Spinal cord (tissue), 10 donors: ENCODE measurements at regions not wholly inside any gene's neighbourhood (a gene's known extent, or its start where the extent isn't known, plus 50 kb on each side); places are given as distances from the start of the nearest gene placed in this dataset. TPM values are rescaled to one million over a fixed set of nuclear protein-coding genes. Genes with fewer than 3 reads are reported as not detected.

Experiments
- DNase-seq, 6 donors: peaks; one replicate each; pipeline versions ENCODE4 v3.0.0 to v3.0.0-alpha.2; 2013 to 2015; ENCODE audit warnings: low spot score in 6 of 6, low read depth in 4 of 6
- H3K27ac ChIP-seq: one replicate; pipeline ENCODE4 v1.5.1; 2013; ENCODE audit warnings: low read depth, low read length, control low read depth
- H3K27me3 ChIP-seq: one replicate; pipeline ENCODE4 v1.6.1; 2013; ENCODE audit warnings: low read length; ENCODE audit not compliant: control insufficient read depth, insufficient read depth
- H3K36me3 ChIP-seq: one replicate; pipeline ENCODE4 v1.6.1; 2013; ENCODE audit warnings: low read length; ENCODE audit not compliant: control insufficient read depth, insufficient read depth
- H3K4me1 ChIP-seq: one replicate; pipeline ENCODE4 v1.6.1; 2013; ENCODE audit warnings: low read length; ENCODE audit not compliant: control insufficient read depth, insufficient read depth
- H3K4me3 ChIP-seq: one replicate; pipeline ENCODE4 v1.5.1; 2013; ENCODE audit warnings: low read depth, low read length, control low read depth
- H3K9me3 ChIP-seq: one replicate; pipeline ENCODE4 v1.6.1; 2013; ENCODE audit warnings: low read length; ENCODE audit not compliant: control insufficient read depth, insufficient read depth
- WGBS: methylation state at CpG from one replicate; pipeline ENCODE4 v1.1.5; 2013; ENCODE audit warnings: missing lambda C conversion rate; ENCODE audit not compliant: insufficient coverage; 5-methylcytosine and 5-hydroxymethylcytosine counted together
- small RNA-seq: library from RNA; depleted of rRNA; stranded (forward); fragments of <200 nt; gene quantifications from one replicate; pipeline ENCODE3, GENCODE V24; 2014; ENCODE audit warnings: low replicate concordance
- donor health status: healthy.

DNA sequence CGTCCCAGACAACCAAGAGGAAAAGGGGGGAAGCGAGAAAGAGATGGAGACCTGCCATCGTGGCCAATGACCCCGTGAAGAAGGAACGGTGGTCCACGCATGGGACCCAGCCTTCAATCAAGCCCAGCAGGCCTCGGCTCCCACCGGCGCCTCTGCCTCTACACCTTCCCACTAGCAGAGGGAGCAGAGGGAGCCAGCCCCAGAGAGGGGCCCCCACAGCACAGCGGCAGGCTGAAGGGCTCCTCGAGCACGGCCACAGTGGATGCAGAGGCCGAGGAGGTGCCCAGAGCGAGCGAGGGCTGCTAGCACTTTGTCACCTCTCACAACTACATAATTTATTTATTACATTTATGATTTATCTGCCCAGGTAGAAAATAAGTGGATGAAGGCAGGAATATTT, 68.4 kb upstream of the TOPAZ1 start:
- Histone ChIP-seq H3K4me3 (no peak overlapping the region), H3K27me3 (no peaks in the 10 kb centered on the region), H3K36me3 (no peaks in the 10 kb centered on the region), H3K9me3 (no peaks in the 10 kb centered on the region), H3K27ac (no peak overlapping the region), H3K4me1 (no peaks in the 10 kb centered on the region)
- 95% methylated on average over 11 of the region's 15 CpGs for WGBS
- no peak for DNase-seq

DNA sequence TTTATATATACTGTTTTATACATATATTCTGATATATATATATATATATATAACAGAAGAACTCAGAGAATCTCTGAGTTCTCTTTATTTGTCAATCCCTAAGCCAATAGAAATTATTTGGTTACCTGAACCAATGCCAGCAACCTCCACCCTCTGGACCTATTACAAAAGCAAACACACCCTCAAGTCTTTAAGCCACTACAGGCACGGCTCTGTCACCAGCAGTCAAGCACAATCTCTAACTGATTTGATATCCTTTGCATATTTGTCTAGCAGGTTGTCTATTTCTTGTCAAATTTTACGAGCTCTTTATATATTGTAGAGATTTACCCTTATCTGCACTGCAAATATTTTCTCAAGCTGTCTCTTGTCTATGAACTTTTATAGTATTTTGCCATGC, 66.6 kb upstream of the TOPAZ1 start:
- no CpG with 5 or more reads among the region's 2 CpGs for WGBS
- no peaks in the 10 kb centered on the region for H3K9me3 ChIP-seq
- no peaks in the 10 kb centered on the region for H3K27me3 ChIP-seq
- no peaks in the 10 kb centered on the region for H3K36me3 ChIP-seq
- no peak overlapping the region for H3K4me3 ChIP-seq
- no peak overlapping the region for H3K27ac ChIP-seq
- no peaks in the 10 kb centered on the region for H3K4me1 ChIP-seq
- no peak for DNase-seq

- no peaks in the 10 kb centered on the region for H3K27me3 ChIP-seq
- no peak for DNase-seq
- peaks cover 2% of the 10 kb centered on the region for H3K4me1 ChIP-seq
- H3K36me3 ChIP-seq = no peaks in the 10 kb centered on the region
- H3K4me3 ChIP-seq = no peak overlapping the region
- no peak overlapping the region for H3K27ac ChIP-seq
- WGBS = 90% methylated on average over 3 of the region's 4 CpGs
- H3K9me3 ChIP-seq = no peaks in the 10 kb centered on the region
These were observed 62.4 kb upstream of the TOPAZ1 start for GRCh38 chr3:44179246-44179645.

- Histone ChIP-seq H3K36me3 (no peaks in the 10 kb centered on the region), H3K27me3 (no peaks in the 10 kb centered on the region), H3K4me3 (no peak overlapping the region), H3K9me3 (no peaks in the 10 kb centered on the region), H3K27ac (no peak overlapping the region), H3K4me1 (peaks cover 12% of the 10 kb centered on the region)
- peak; percentile 38 to 91 (median 54) for DNase-seq
- 20% methylated on average over 13 of the region's 14 CpGs for WGBS
These were observed 57.2 kb upstream of the TOPAZ1 start for GRCh38 chr3:44184319-44184953.

DNA sequence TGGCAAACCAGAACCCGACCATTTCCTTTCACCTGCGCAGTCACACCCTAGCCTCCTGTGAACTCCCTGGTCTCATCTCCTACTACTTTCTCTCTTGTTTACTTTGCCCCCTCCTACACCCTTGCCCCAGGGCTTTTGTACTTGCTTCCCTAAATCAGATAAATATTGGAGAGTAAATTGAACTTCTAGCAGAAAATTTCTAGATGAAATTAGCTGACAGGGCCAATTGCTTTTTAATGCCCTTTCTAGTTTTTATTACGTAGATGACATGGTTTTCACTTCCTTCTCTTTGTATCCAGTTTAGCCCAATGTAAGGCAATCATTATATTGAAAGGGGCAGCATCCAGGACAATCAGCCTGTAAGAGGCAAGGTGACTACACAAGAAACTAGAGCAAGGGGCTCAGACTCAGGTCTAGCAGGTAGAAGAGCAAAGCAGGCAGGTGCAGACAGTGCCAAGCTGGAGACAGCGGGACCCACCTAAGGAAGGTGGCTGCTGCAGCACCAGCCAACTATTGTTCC, 56.2 kb upstream of the TOPAZ1 start:
- no peak overlapping the region for H3K4me3 ChIP-seq
- H3K27ac ChIP-seq = no peak overlapping the region
- no peaks in the 10 kb centered on the region for H3K36me3 ChIP-seq

DNA sequence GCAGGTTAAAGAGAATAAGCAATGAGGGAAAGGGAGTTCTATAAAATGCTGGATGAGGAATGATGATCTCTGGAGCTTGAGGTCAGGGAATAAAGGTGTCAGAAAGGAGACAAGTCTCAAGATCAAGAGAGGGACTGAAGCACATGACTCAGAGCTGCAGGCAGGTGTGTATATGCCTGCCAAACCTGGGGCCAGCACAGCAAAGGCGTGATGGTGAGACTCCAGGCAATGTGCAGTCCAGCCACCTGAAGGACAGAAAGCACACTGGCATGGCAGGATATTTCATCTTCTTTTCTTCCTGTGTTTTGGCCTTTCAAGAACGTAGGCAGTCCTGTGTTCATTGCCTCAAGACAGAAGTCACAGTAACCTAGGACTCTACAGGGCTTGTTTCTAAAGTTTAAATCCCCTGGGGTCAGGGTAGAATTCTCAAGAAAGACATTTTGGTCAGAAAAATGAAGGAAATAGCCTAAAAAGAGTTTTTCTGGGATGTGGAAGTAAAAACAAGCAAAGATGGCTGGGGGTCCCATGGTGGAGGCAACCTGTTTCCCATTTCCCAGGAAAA, 55.5 kb upstream of the TOPAZ1 start:
- DNase-seq = no peak
- H3K4me3 ChIP-seq = no peak overlapping the region
- no peaks in the 10 kb centered on the region for H3K9me3 ChIP-seq
- WGBS = 92% methylated on average over 2 of the region's 2 CpGs
- peaks cover 12% of the 10 kb centered on the region for H3K4me1 ChIP-seq
- H3K27me3 ChIP-seq = no peaks in the 10 kb centered on the region
- no peak overlapping the region for H3K27ac ChIP-seq
- H3K36me3 ChIP-seq = no peaks in the 10 kb centered on the region

More for the DNA sequence above, 56.2 kb upstream of the TOPAZ1 start:
- H3K27me3 ChIP-seq = no peaks in the 10 kb centered on the region
- WGBS = 92% methylated on average over 3 of the region's 4 CpGs
- no peak for DNase-seq
- no peaks in the 10 kb centered on the region for H3K9me3 ChIP-seq
- H3K4me1 ChIP-seq = peaks cover 12% of the 10 kb centered on the region

GRCh38 chr3:44186712-44187111, 55.0 kb upstream of the TOPAZ1 start:
- Histone ChIP-seq H3K27ac (no peak overlapping the region), H3K27me3 (no peaks in the 10 kb centered on the region), H3K4me1 (peaks cover 12% of the 10 kb centered on the region), H3K9me3 (no peaks in the 10 kb centered on the region), H3K36me3 (no peaks in the 10 kb centered on the region), H3K4me3 (no peak overlapping the region)
- no peak for DNase-seq
- WGBS = 0% methylated on average over 1 of the region's 2 CpGs

Small RNA genes in the stretch of these regions (small RNA-seq; reads per million reads assigned to genes)
- gene MIR138-1 = 49.9 reads per million, percentile 98 among the genes with 10 or more reads in this experiment
- gene RNU6-367P = not detected
